Right kidney (tissue), 1 donor: ENCODE measurements at regions not wholly inside any gene's neighbourhood (a gene's known extent, or its start where the extent isn't known, plus 50 kb on each side); places are given as distances from the start of the nearest gene placed in this dataset.
"Not testable (repeated sequence)": the region's sequence is repeated elsewhere in the genome, so short reads cannot be mapped to it uniquely, and the experiment has no call there.

Source experiments
- DNase-seq: peaks from one replicate; pipeline ENCODE4 v3.0.0-alpha.2; 2016

DNA sequence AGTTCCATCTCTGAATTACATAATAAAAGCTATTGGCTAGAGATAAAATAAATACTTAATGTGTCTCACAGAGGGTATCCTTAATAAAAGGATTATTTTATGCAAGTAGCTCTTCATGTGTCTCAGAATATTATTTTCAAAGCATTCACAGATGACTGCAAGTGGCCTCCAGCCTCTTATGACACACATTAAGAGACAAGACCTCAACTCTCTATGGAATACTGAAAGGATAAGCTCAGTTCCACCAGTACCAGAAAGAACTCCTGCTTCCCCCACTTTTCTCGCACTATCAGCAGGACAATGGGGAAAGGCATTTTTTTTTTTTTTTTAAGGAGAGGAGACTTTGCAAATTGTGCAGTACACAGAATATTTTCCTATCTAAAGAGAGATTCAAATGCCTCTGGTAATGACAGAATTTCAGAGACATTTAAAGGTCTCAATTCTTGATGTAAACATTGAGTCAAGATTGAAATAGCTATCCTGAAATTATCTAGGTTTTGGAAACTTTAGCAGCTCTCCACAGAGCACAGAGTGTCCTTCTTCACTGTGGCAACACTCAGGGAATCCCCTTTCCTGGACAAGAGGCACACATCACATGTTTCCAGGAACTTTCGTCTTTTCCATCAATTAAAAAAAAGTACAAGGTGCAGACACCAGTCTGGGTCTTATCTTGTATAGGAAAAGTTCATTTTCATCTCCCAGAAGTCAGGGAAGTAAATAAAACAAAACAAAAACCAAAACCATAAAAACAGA lies 122.0 kb upstream of the ANK3 start:
- DNase-seq = no peak

DNA sequence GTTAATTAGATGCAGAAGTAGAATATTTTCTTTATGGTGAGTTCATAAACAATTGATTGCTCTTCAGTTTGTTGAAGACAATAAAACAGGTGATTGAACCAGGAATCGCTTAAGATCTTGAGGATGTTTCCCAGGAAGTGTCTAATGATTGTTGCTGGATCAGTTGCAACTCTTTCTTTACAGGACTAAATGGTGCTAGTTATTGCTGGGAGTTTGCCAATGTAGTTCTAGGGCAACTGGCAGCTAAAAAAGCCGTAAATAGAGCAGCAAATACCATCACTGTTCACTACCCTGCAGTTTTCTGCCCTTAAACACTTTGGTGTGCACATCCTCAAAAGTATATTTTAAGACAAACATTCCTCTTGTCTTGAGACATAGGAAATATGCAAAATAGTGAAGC lies 119.2 kb upstream of the ANK3 start:
- no peak for DNase-seq

DNA sequence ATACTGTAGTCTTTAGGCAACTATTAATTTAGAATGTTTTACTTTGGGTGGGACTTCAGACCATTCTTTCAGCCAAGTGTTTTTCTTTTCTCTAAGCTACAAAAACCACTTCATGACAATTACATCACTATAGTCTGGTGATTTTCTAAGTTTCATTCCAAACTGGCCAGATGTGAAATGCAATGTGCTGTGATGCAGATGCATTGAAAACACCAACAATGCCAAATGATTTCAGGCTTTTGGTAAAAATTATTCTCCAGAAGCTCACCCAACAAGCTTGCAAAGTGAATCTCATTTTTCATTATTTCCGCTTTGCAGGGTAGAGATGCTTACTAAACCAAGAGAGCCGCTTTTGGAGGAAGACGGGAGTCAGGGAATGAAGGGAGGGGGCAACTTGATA lies 118.4 kb upstream of the ANK3 start:
- no peak for DNase-seq

DNA sequence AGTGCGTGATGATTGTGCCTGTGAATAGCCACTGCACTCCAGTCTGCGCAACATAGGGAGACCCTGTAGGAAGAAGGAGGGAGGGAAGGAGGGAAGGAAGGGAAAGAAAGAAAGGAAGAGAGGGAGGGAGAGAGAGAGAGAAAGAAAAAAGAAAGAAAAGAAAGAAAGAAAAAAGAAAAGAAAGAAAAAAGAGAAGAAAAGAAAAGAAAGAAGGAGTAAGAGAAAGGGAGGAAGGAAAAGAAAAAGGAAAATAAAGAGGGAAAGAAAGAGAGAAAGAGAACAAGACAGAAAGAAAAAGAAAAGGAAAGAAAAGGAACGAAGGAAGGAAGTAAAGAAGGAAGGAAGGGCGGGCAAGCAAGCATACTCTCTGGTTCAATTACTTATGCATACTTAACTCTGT lies 112.9 kb upstream of the ANK3 start:
- DNase-seq = no peak

DNA sequence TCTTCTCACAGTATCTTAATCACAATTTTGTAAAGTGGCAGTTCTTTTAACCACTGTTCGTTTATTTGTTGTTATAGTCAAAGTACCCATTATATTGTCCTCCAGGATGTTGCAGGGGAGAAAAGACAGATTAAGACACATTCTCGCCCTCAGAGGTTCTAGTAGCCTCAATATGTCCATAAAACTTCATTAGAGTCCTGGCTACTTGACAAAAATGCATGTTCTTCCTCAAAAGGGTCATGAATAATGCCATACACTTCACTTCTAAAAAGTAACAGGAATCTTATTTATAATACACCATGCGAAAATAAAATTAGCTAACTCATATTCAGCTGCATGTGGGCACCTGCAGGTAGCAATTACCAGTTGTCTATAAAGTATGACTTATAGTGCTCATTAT lies 109.3 kb upstream of the ANK3 start:
- no peak for DNase-seq

DNA sequence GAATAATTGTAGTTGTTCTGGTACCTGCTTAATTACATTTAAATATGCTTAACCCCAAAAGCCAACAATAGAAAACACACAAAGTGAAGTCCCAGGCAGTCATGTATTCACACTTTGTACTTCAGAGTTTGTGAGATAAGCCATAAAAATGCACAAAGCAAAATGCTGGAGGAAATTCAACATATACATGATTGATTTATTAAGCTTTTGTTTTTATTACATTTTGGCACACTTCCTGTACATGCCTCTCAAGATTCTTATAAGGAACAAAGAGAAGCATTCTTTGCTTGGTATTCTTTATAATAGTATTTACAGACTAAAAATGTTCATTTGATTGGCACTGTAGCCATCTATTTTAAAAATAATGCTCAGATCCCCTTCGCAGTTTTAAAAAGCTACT lies 107.7 kb upstream of the ANK3 start:
- DNase-seq = no peak

DNA sequence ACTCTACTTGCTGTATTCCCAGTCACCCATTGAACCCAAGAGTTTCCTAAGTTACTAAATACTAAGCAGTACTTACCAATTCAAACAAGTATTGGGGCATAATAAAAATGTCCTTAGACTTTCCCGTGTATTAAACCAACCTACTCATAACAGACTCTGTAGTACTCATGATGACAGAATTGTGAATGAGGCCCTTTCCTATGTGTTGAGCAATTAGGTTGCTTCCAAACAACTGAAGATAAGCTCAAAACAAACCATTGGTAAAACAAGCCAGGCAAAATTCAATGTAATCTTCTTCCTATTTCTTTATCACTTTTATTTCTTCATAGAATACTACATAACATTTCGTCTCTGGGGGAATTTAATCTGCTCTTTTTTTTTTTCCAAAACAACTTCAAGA lies 106.5 kb upstream of the ANK3 start:
- no peak for DNase-seq

DNA sequence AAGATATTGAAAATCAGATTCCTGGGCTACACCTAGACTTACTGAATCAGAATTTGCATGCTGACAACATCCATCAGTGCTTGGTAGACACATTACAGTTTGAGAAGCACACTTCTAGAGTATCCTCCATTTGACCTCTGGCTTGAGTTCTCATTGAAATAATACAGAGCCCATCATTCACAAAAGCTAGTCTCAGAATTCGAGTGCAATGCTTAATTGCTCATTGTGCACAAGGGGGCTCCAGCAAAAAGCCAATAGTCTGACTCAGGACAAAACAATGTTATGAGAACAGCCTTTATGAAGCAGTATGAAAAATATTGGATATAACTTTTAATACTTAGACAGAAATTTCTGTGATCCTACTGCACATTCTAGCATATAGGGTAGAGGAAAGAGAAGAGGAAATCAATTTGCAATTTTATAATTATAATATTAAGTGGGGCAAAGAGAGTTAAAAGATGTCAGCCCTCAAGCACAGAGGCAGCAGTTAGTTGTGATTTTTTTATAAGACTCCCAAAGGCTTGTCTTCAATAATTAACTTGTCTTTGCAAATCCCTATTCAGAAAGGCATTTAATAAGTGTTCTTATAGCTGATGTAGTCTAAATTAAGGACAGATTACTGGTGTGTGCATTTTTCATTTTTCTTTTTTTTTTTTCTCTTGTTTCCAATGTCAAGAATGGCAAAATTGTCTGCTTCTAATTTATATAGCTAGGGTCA lies 105.8 kb upstream of the ANK3 start:
- no peak for DNase-seq

DNA sequence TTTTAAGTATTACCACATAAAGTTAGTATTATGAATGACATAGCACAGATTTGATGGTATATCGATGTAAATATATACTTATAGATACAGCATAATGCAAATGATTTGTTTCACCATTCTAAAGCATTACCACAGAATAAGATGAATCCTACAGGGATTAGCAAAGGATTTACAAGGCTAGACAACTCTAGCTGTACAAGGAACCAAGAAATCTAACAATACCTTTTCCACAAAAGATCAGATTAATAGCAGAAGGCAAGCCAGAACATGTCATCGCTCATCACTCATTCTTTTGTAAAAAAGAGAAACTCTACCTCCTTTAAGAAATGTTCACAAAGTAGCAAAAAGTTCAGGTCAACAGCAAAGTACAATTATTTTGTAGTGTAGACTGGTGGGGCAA lies 105.1 kb upstream of the ANK3 start:
- DNase-seq = no peak

DNA sequence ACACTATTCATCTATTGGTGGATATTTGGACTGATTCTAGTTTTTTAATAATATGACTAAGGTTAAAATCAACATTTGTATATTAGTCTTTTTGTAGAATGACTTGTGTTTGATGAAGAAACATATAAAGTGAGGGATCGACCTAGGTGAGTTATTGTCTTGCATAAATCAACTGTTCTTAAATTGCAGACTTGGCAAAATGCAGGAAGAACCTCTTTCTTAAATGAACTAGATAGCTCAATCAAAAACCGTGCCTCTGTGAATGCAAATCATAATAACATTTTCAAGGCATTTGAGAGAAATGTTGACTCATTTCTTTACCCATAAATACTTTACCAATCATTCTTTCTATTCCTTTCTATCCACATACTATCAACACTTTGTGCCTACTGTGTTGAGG lies 101.5 kb upstream of the ANK3 start:
- no peak for DNase-seq

DNA sequence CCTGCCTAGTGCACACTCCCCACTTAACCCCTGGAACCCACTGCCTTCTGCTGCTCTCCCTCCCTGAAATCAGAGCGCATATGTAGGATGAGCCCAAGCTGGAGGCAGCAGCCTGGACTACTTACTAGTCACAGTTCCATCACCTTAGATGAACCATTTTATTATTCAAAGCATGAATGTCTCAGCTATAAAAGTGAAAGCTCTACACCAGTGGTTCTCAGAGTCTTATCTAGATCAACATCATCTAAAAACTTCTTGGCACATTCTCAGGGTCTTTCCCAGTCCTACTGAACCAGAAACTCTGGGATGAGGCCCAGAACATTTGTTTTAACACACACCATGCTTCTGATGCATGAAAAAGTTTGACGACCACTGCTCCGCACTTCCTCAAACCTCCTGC lies 100.3 kb upstream of the ANK3 start:
- no peak for DNase-seq

DNA sequence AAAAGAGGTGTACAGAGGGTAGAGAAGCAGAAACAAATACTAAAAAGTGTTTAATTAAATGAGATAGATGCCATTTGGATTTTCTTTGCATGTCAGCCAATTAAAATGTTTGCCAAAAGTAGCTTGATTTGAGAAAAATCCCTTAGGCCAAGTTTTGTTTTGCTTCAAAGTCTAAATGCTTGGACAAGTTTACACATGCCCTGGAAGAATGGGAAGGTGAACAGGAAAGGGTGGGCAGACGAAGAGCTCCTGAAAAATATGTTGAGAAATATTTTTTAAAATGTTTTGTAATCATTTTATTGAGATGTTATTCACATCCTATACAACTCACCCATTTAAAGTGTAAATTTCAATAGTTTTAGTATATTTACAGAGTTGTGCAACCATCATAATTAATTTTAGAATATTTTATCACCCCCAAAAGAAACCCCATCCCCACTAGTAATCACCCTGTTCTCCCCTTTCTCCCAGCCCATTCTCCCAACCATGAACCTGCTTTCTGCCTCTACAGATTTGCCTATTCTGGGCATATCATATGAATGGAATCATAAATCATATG lies 98.5 kb upstream of the ANK3 start:
- no peak for DNase-seq

DNA sequence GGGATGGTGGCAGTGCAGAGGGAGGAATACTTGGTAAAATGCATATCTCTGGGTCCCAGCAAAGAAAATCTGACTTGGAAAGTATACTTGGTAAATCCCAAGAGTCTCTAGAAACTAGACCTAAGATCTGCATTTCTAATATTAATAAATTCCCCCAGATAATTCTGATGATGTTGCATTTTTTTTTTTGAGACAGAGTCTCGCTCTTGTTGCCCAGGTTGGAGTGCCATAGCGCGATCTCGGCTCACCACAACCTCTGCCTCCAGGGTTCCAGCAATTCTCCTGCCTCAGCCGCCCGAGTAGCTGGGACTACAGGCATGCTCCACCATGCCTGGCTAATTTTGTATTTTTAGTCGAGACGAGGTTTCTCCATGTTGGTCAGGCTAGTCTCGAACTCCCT lies 97.9 kb upstream of the ANK3 start:
- no peak for DNase-seq

DNA sequence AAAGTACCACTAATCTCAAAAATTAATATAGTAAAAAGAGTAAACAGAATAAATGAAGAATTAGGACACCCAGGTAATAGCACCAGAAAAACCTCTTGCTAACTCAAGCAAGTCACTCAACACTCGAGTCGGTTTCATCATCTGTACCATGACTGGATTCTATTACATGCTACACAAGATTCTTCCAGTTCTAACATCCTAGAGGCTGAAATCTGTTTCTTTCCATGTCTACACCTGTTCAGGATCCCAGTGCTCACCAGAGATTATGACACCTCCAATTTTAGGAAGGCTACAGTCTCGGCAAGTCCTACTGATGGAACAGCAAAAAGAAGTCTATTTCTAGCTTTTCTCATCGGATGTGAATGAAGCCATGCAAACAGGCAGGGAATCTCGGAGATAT lies 95.3 kb upstream of the ANK3 start:
- no peak for DNase-seq

DNA sequence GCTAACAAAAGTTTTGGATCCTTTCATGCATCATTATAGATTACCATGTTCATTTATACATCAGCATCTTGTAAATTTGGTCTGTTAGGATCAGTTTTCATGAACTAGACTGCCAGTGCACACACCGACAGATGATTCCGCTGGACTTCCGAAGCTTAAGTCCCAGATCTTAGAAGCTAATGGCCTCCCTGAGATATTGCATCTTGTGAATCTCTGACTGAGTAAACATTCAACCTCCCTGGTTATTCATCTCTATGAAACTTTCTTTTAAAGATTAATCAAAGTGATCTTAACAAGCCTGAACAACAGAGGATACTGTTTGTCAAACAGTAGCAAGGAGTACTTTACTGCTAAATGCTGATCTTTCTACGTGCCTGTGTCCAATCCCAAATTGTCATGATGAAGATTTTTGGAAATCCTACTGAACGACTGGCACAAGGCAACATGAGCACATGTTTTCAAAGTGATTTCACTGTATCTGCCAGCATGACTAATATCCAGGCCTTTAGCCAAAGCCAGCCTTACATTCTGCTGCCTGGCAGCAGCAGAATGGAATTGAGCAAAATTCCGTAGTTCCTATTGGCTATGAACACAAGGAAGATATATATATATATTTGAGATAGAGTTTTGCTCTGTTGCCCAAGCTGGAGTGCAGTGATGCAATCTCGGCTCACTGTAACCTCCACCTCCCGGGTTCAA lies 91.3 kb upstream of the ANK3 start:
- no peak for DNase-seq

DNA sequence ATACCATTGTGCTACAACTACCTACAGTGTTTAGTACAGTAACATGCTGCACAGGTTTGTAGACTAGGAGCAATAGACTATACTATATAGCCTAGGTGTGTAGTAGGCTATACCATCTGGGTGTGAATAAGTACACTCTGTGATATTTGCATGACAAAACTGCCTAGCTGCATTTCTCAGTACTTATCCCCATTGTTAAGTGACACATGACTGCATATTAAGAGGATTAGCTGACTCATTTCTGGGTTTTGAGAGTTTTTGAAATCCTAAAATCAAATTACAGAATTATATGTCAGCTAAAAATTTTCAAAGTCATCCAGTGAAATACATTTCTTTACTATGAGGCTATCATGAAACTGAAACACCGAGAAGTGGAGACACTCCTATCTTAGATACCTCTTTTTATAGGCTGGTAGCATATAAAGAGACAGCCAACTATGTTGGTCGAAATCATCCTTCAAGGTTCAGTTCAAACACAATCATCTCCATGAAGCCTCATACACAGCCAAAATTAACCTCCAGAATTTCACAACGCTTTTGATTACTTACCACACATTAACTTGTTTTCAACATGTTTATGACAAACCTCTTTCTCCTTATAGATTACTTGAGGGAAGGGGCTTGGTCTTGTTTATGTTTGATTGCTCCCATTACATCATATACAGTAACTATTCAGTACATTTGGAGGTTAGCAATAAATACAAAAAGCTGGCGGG lies 89.8 kb upstream of the ANK3 start:
- no peak for DNase-seq

DNA sequence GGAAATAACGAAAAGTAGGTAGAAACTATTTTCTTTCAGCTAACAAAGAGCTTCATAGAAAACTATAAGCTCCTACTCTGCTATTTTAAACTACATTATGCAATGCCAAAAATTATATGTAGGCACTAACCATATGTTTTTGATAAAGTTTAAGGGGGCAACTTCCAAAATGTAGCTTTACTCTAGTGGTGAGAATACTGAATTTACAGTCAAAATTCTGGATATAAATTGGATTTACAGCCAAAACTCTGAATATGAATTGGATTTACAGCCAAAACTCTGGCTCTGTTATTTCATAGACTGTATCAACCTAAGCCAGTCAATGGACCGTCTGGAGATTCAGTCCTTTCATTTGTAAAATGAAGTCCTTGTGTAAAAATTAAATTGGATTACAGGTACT lies 86.8 kb upstream of the ANK3 start:
- DNase-seq = no peak

DNA sequence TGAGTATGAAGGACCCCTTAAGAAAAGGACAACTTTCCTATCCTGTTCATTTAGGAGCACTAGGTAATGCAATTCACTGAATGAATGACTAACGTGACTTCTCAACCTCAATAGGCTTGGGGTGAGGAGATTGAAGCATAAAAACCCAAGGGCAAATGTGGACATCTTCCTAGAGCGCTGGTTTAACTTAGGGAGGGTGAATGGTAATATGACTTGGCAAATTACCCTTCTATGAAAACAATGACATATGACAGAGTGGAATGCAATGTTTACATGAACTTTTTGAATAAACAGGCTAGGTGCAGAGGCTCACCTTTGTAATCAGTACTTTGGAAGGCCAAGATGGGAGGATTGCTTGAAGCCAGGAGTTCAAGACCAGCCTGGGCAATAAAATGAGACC lies 83.9 kb upstream of the ANK3 start:
- no peak for DNase-seq

DNA sequence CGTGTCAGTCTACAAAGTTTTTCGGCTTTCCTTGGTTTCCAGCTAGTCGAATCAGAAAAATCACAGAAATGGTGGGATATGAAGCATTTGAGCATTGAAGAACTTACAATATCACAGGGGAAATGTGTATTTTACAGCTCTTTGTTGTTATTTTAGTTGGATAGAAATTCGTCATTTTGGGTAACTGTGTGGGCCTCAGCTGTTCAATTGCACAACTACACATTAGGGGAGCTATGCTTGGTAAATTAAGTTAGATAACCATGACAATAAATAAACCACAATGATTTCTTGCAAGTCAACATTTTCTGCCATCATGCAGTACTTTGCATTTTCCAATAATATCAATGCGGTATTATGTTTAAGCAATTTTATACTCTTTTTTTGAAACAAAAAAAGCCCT lies 80.4 kb upstream of the ANK3 start:
- no peak for DNase-seq

DNA sequence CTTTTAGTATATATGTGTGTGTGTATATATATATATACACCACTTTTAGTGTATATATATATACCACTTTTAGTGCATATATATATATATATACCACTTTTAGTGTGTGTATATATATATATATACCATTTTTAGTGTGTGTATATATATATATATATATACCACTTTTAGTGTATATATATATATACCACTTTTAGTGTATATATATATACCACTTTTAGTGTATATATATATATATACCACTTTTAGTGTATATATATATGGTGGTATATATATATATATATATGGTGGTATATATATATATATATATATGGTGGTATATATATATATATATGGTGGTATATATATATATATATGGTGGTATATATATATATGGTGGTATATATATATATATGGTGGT lies 79.5 kb upstream of the ANK3 start:
- not testable (repeated sequence) for DNase-seq

DNA sequence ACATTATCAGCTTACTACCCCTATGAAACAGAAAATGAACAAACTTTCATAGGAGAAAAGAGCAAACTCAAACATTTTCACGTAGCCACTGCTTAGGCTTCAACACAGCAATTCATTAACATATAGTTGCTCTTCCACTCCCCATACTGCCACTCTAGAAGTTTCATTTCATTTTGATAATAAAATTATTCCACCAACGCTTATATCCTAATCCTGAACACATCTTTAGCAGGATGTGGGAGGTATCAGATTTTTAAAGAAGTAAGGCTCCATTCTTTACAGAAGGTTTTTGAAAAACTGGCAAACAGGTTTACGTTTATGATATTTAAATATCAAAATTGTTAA lies 77.5 kb upstream of the ANK3 start:
- no peak for DNase-seq

DNA sequence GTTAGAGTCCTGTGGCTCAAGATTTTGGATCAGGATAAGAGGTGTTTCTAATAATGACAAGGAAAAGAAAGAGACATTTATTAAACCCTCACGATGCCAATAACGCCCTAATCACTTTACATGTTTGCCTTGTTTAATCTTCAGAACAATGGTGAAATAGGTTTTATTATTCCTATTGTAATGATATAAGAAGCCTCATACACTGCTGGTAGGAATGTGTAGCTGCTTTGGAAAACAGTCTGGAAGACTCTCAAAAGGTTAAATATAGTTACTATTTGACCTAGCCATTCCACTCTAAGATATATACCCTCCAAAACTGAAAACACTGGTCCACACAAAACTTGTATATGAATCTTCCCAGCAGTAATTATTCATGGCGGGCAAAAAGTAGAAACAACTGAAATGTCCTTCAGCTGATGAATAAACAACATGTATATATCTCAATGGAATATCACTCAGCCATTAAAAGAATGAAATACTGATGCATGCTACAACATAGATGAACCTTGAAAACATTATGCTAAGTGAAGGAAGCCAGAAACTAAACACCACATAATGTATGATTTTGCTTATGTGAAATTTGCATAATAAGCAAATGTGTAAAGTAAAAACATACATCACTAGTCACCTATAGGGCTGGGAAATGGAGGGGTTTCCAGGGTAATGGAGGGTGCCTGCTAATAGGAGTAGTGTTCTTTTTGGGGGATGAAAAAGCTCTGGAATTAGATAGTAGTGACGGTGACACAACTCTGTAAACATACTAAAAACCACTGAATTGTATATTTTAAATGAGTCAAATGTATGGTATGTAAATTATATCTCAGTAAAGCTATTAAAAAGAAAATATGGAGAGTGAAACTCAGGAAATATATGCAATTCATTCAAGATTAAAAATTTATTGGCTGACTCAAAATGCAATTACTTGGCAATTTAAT lies 76.9 kb upstream of the ANK3 start:
- DNase-seq = no peak
